ENCODE measurements at regions not wholly inside any gene's neighbourhood (a gene's known extent, or its start where the extent isn't known, plus 50 kb on each side); places are given as distances from the start of the nearest gene placed in this dataset.

DNA sequence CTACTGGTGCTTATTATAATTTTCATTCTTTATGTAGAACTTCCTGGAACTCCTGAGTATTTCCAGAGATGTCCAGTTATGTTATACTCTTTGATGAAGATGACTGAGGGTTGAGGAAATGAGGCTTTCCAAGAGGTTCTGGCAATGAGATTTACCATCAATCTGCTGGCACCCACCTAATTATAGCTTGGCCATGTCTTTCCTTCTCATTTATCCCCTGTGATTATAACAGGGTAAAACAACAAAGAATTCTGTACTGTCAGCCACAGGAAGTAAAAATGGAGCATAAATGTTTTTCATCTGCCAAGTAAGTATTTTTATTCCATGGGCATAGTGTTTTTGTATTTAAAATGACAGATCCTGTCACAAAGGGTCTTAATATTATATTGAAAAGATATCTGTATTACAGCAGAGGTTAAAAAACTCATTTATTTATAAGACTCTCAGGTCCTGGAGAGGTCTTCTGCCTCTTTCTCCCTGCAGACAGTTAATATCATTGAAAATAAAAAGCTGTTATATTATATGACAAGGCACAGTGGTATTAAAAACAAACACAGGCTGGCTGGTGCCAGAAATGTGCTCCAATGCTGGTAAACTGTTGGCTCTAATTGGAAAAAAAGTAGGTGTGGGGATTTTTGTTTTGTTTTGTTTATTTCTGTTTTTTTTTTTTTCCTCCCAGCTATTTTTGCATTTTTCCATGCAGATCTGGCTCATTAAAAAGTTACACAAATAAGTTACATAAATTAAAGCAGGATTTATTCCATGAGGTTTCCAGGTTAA is 1764.1 kb upstream of the CELF4 start:
- SMC1A ChIA-PET (ENCODE audit: uncharacterized antibody, unreplicated experiment) = interaction anchor here (0.9 to 1.2 kb wide), 2 partner anchors 8 to 20 kb away, joined by 3 read pairs; no protein-coding TSS in a partner anchor
- H3K4me1 ChIP-seq (ENCODE audit: control insufficient read depth, insufficient read depth, low read length) = no peaks in the 10 kb centered on the region
- H2AFZ ChIP-seq (ENCODE audit: control insufficient read depth, low read depth, low read length) = no peak overlapping the region
- no TSS peak for BruUV-seq (replicated peaks)
- H3K4me3 ChIP-seq = no peak overlapping the region
- H3K79me2 ChIP-seq (ENCODE audit: control insufficient read depth, insufficient read depth, low read length) = no peaks in the 10 kb centered on the region
- H3K9ac ChIP-seq (ENCODE audit: control insufficient read depth, insufficient read depth, low read length) = no peak overlapping the region
- RAD21 ChIA-PET (ENCODE audit: unreplicated experiment) = no interaction called here
- in situ Hi-C loops (cut with MboI) (no loop called here), intact Hi-C loops (cut with micrococcal nuclease; ENCODE audit: unreplicated experiment) (no loop called here)
- H3K36me3 ChIP-seq (ENCODE audit: control insufficient read depth in 2 of 2, insufficient read depth in 2 of 2, low read length in 1 of 2) = no peaks in the 10 kb centered on the region
- H4K20me1 ChIP-seq (ENCODE audit: control insufficient read depth, insufficient read depth) = no peaks in the 10 kb centered on the region
- H3K9me3 ChIP-seq (replicated peaks; ENCODE audit: control insufficient read depth, insufficient read depth, low read length) = no peaks in the 10 kb centered on the region
- no peak for FAIRE-seq
- no peak overlapping the region for H3K4me2 ChIP-seq (ENCODE audit: control insufficient read depth, insufficient read depth)
- H3K27ac ChIP-seq (ENCODE audit: control insufficient read depth, insufficient read depth) = no peak overlapping the region
- POLR2A ChIA-PET = no interaction called here
- no peak for ATAC-seq
- no peak for DNase-seq (ENCODE audit: low read depth, low spot score)
- TF ChIP-seq MTA2 (IDR thresholded peaks at IDR 0.05; ENCODE audit: low read depth) = no peak
- TF ChIP-seq, protein P1, sequence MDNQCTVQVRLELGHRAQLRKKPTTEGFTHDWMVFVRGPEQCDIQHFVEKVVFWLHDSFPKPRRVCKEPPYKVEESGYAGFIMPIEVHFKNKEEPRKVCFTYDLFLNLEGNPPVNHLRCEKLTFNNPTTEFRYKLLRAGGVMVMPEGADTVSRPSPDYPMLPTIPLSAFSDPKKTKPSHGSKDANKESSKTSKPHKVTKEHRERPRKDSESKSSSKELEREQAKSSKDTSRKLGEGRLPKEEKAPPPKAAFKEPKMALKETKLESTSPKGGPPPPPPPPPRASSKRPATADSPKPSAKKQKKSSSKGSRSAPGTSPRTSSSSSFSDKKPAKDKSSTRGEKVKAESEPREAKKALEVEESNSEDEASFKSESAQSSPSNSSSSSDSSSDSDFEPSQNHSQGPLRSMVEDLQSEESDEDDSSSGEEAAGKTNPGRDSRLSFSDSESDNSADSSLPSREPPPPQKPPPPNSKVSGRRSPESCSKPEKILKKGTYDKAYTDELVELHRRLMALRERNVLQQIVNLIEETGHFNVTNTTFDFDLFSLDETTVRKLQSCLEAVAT (IDR thresholded peaks at IDR 0.05) = no peak
- TF ChIP-seq TCF12 (IDR thresholded peaks at IDR 0.05; ENCODE audit: low read depth, low read length) = no peak
- TF ChIP-seq, protein P2, sequence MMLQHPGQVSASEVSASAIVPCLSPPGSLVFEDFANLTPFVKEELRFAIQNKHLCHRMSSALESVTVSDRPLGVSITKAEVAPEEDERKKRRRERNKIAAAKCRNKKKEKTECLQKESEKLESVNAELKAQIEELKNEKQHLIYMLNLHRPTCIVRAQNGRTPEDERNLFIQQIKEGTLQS (IDR thresholded peaks at IDR 0.05; ENCODE audit: borderline replicate concordance, extremely low read depth, low read depth, low read length) = no peak
- TF ChIP-seq BRCA1 (IDR thresholded peaks at IDR 0.05; ENCODE audit: low read depth, low read length) = no peak
- TF ChIP-seq, protein P3, sequence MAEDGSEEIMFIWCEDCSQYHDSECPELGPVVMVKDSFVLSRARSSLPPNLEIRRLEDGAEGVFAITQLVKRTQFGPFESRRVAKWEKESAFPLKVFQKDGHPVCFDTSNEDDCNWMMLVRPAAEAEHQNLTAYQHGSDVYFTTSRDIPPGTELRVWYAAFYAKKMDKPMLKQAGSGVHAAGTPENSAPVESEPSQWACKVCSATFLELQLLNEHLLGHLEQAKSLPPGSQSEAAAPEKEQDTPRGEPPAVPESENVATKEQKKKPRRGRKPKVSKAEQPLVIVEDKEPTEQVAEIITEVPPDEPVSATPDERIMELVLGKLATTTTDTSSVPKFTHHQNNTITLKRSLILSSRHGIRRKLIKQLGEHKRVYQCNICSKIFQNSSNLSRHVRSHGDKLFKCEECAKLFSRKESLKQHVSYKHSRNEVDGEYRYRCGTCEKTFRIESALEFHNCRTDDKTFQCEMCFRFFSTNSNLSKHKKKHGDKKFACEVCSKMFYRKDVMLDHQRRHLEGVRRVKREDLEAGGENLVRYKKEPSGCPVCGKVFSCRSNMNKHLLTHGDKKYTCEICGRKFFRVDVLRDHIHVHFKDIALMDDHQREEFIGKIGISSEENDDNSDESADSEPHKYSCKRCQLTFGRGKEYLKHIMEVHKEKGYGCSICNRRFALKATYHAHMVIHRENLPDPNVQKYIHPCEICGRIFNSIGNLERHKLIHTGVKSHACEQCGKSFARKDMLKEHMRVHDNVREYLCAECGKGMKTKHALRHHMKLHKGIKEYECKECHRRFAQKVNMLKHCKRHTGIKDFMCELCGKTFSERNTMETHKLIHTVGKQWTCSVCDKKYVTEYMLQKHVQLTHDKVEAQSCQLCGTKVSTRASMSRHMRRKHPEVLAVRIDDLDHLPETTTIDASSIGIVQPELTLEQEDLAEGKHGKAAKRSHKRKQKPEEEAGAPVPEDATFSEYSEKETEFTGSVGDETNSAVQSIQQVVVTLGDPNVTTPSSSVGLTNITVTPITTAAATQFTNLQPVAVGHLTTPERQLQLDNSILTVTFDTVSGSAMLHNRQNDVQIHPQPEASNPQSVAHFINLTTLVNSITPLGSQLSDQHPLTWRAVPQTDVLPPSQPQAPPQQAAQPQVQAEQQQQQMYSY (CRISPR knock-in tag; IDR thresholded peaks at IDR 0.05) = no peak
- no peaks in the 10 kb centered on the region for H3K27me3 ChIP-seq (replicated peaks in 1 of 2; ENCODE audit: control insufficient read depth in 2 of 2, insufficient read depth in 2 of 2, low read length in 1 of 2)
- CTCF ChIA-PET = interaction anchor here (0.7 kb wide), 1 partner anchor 325 kb away, joined by 3 read pairs; no protein-coding TSS in a partner anchor

All from GM12878 (cell line).